Duodenal mucosa (tissue), 2 donors: ENCODE measurements at regions not wholly inside any gene's neighbourhood (a gene's known extent, or its start where the extent isn't known, plus 50 kb on each side); places are given as distances from the start of the nearest gene placed in this dataset.

ENCODE experiments used
- H3K27ac ChIP-seq: one replicate; pipeline ENCODE4 v1.7.0; 2013; ENCODE audit warnings: low read depth, low read length
- H3K27me3 ChIP-seq, 2 donors: one replicate each; pipeline ENCODE4 v1.7.0; 2013; ENCODE audit warnings: low read length in 2 of 2, control low read depth in 1 of 2; ENCODE audit not compliant: insufficient read depth in 2 of 2, control insufficient read depth in 1 of 2
- H3K36me3 ChIP-seq, 2 donors: one replicate each; pipeline ENCODE4 v1.7.0; 2013; ENCODE audit warnings: low read length in 2 of 2, control low read depth in 1 of 2; ENCODE audit not compliant: insufficient read depth in 2 of 2, control insufficient read depth in 1 of 2
- H3K4me1 ChIP-seq, 2 donors: one replicate each; pipeline ENCODE4 v1.7.0; 2013; ENCODE audit warnings: low read length in 2 of 2, control low read depth in 1 of 2; ENCODE audit not compliant: insufficient read depth in 2 of 2, control insufficient read depth in 1 of 2
- H3K4me3 ChIP-seq, 2 donors: one replicate each; pipeline ENCODE4 v1.7.0; 2013; ENCODE audit warnings: low read length in 2 of 2, low read depth in 1 of 2
- H3K9ac ChIP-seq, 2 donors: one replicate each; pipeline ENCODE4 v1.7.0; 2013; ENCODE audit warnings: low read length in 2 of 2, low read depth in 1 of 2
- H3K9me3 ChIP-seq, 2 donors: one replicate each; pipeline ENCODE4 v1.7.0; 2013; ENCODE audit warnings: low read length in 2 of 2, control low read depth in 1 of 2; ENCODE audit not compliant: control insufficient read depth in 1 of 2

- Histone ChIP-seq H3K36me3 (no peaks in the 10 kb centered on the region), H3K9ac (no peak overlapping the region), H3K27me3 (no peaks in the 10 kb centered on the region), H3K9me3 (no peaks in the 10 kb centered on the region), H3K27ac (no peak overlapping the region), H3K4me3 (no peak overlapping the region), H3K4me1 (peaks cover 18 to 22% of the 10 kb centered on the region in 2 donors)
Observed at GRCh38 chr11:134514354-134514951, 102.4 kb upstream of the B3GAT1 start.

GRCh38 chr11:134513585-134514120, 101.6 kb upstream of the B3GAT1 start:
- H3K4me1 ChIP-seq = peaks cover 18 to 22% of the 10 kb centered on the region in 2 donors
- H3K4me3 ChIP-seq = no peak overlapping the region
- H3K27ac ChIP-seq = no peak overlapping the region
- H3K27me3 ChIP-seq = no peaks in the 10 kb centered on the region
- no peak overlapping the region for H3K9ac ChIP-seq
- no peaks in the 10 kb centered on the region for H3K9me3 ChIP-seq
- H3K36me3 ChIP-seq = no peaks in the 10 kb centered on the region

- no peak overlapping the region for H3K27ac ChIP-seq
- peaks cover 18 to 22% of the 10 kb centered on the region in 2 donors for H3K4me1 ChIP-seq
- no peak overlapping the region for H3K4me3 ChIP-seq
- H3K9ac ChIP-seq = no peak overlapping the region
- no peaks in the 10 kb centered on the region for H3K9me3 ChIP-seq
- H3K36me3 ChIP-seq = no peaks in the 10 kb centered on the region
- no peaks in the 10 kb centered on the region for H3K27me3 ChIP-seq
Observed at GRCh38 chr11:134512571-134513538, 100.8 kb upstream of the B3GAT1 start.

GRCh38 chr11:134512061-134512460, 100.0 kb upstream of the B3GAT1 start:
- peaks cover 18 to 22% of the 10 kb centered on the region in 2 donors for H3K4me1 ChIP-seq
- no peak overlapping the region for H3K27ac ChIP-seq
- no peak overlapping the region for H3K4me3 ChIP-seq
- H3K9me3 ChIP-seq = no peaks in the 10 kb centered on the region
- H3K9ac ChIP-seq = no peak overlapping the region
- no peaks in the 10 kb centered on the region for H3K27me3 ChIP-seq
- no peaks in the 10 kb centered on the region for H3K36me3 ChIP-seq

GRCh38 chr11:134511255-134511654, 99.2 kb upstream of the B3GAT1 start:
- Histone ChIP-seq H3K27ac (no peak overlapping the region), H3K4me3 (no peak overlapping the region), H3K4me1 (peaks cover 14 to 18% of the 10 kb centered on the region in 2 donors), H3K9me3 (no peaks in the 10 kb centered on the region), H3K9ac (no peak overlapping the region), H3K36me3 (no peaks in the 10 kb centered on the region), H3K27me3 (no peaks in the 10 kb centered on the region)

- no peak overlapping the region for H3K9ac ChIP-seq
- H3K4me3 ChIP-seq = no peak overlapping the region
- H3K27ac ChIP-seq = no peak overlapping the region
- peaks cover 6 to 9% of the 10 kb centered on the region in 2 donors for H3K4me1 ChIP-seq
- H3K36me3 ChIP-seq = no peaks in the 10 kb centered on the region
- no peaks in the 10 kb centered on the region for H3K9me3 ChIP-seq
- no peaks in the 10 kb centered on the region for H3K27me3 ChIP-seq
Observed at GRCh38 chr11:134510233-134511040, 98.4 kb upstream of the B3GAT1 start.

GRCh38 chr11:134509381-134510232, 97.6 kb upstream of the B3GAT1 start:
- Histone ChIP-seq H3K27me3 (no peaks in the 10 kb centered on the region), H3K4me1 (peaks cover 0 to 1% of the 10 kb centered on the region in 2 donors), H3K9me3 (no peaks in the 10 kb centered on the region), H3K36me3 (no peaks in the 10 kb centered on the region), H3K4me3 (no peak overlapping the region), H3K9ac (no peak overlapping the region), H3K27ac (no peak overlapping the region)

GRCh38 chr11:134508219-134508990, 96.4 kb upstream of the B3GAT1 start:
- H3K4me3 ChIP-seq = no peak overlapping the region
- H3K36me3 ChIP-seq = no peaks in the 10 kb centered on the region
- H3K27ac ChIP-seq = no peak overlapping the region
- no peak overlapping the region for H3K9ac ChIP-seq
- no peaks in the 10 kb centered on the region for H3K4me1 ChIP-seq
- no peaks in the 10 kb centered on the region for H3K9me3 ChIP-seq
- no peaks in the 10 kb centered on the region for H3K27me3 ChIP-seq

GRCh38 chr11:134506046-134506445, 94.0 kb upstream of the B3GAT1 start:
- H3K4me3 ChIP-seq = no peak overlapping the region
- no peaks in the 10 kb centered on the region for H3K36me3 ChIP-seq
- no peaks in the 10 kb centered on the region for H3K27me3 ChIP-seq
- H3K9ac ChIP-seq = no peak overlapping the region
- no peaks in the 10 kb centered on the region for H3K4me1 ChIP-seq
- no peak overlapping the region for H3K27ac ChIP-seq
- no peaks in the 10 kb centered on the region for H3K9me3 ChIP-seq
